Neutrophil (primary cell): ENCODE measurements at regions not wholly inside any gene's neighbourhood (a gene's known extent, or its start where the extent isn't known, plus 50 kb on each side); places are given as distances from the start of the nearest gene placed in this dataset.

Experiments used
- H3K27ac ChIP-seq: fragments of 200-600 bp; sonication (generic); 2 replicates; pipeline ENCODE4 v1.5.1; 2016; ENCODE audit warnings: mild to moderate bottlenecking, moderate library complexity
- H3K27me3 ChIP-seq: fragments of 200-600 bp; sonication (generic); 2 replicates; pipeline ENCODE4 v1.6.0; 2016; ENCODE audit warnings: mild to moderate bottlenecking
- H3K36me3 ChIP-seq: fragments of 200-600 bp; sonication (generic); 2 replicates; pipeline ENCODE4 v1.5.1; 2017
- H3K4me1 ChIP-seq, 2 experiments: fragments of 200-600 bp in 1 of 2; sonication (generic) in 1 of 2; 1 replicate in 1 of 2; 2 replicates in 1 of 2; pipeline versions ENCODE4 v1.5.1 to v1.6.1; 2013 to 2016; ENCODE audit warnings: low read depth in 1 of 2, low read length in 1 of 2, mild to moderate bottlenecking in 1 of 2, moderate library complexity in 1 of 2; ENCODE audit not compliant: control insufficient read depth in 1 of 2, insufficient read depth in 1 of 2
- H3K4me3 ChIP-seq, 2 experiments: fragments of 200-600 bp in 1 of 2; sonication (generic) in 1 of 2; 1 replicate in 1 of 2; 2 replicates in 1 of 2; pipeline ENCODE4 v1.5.1; 2013 to 2016; ENCODE audit warnings: low read depth in 1 of 2, low read length in 1 of 2, mild to moderate bottlenecking in 1 of 2, moderate library complexity in 1 of 2
- H3K9me3 ChIP-seq: fragments of 200-600 bp; sonication (generic); 2 replicates; pipeline ENCODE4 v1.5.1; 2016
- TF ChIP-seq, protein P1 (sequence below): fragments of 200-600 bp; sonication (generic); IDR thresholded peaks from 2 replicates; pipeline ENCODE4 v1.5.1; 2016; ENCODE audit warnings: antibody characterized with exemption

- H3K27ac ChIP-seq: no peak overlapping the region
- H3K36me3 ChIP-seq: no peaks in the 10 kb centered on the region
- no peaks in the 10 kb centered on the region for H3K9me3 ChIP-seq
- no peaks in the 10 kb centered on the region for H3K27me3 ChIP-seq
- TF ChIP-seq, protein P1, sequence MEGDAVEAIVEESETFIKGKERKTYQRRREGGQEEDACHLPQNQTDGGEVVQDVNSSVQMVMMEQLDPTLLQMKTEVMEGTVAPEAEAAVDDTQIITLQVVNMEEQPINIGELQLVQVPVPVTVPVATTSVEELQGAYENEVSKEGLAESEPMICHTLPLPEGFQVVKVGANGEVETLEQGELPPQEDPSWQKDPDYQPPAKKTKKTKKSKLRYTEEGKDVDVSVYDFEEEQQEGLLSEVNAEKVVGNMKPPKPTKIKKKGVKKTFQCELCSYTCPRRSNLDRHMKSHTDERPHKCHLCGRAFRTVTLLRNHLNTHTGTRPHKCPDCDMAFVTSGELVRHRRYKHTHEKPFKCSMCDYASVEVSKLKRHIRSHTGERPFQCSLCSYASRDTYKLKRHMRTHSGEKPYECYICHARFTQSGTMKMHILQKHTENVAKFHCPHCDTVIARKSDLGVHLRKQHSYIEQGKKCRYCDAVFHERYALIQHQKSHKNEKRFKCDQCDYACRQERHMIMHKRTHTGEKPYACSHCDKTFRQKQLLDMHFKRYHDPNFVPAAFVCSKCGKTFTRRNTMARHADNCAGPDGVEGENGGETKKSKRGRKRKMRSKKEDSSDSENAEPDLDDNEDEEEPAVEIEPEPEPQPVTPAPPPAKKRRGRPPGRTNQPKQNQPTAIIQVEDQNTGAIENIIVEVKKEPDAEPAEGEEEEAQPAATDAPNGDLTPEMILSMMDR: no peak
- no peaks in the 10 kb centered on the region for H3K4me1 ChIP-seq
- no peak overlapping the region for H3K4me3 ChIP-seq
Measured at GRCh38 chr3:117734496-117734895, 1024.9 kb downstream of the TUSC7 start.

GRCh38 chr3:117735481-117736101, 1026.0 kb downstream of the TUSC7 start:
- TF ChIP-seq, protein P1: no peak
- H3K36me3 ChIP-seq: no peaks in the 10 kb centered on the region
- no peak overlapping the region for H3K27ac ChIP-seq
- no peaks in the 10 kb centered on the region for H3K27me3 ChIP-seq
- no peak overlapping the region for H3K4me3 ChIP-seq
- no peaks in the 10 kb centered on the region for H3K9me3 ChIP-seq
- H3K4me1 ChIP-seq: no peaks in the 10 kb centered on the region

- H3K4me1 ChIP-seq: no peaks in the 10 kb centered on the region
- H3K27ac ChIP-seq: no peak overlapping the region
- no peaks in the 10 kb centered on the region for H3K36me3 ChIP-seq
- no peaks in the 10 kb centered on the region for H3K9me3 ChIP-seq
- H3K27me3 ChIP-seq: no peaks in the 10 kb centered on the region
- TF ChIP-seq, protein P1: no peak
- H3K4me3 ChIP-seq: no peak overlapping the region
Measured at GRCh38 chr3:117736846-117737245, 1027.3 kb downstream of the TUSC7 start.

DNA sequence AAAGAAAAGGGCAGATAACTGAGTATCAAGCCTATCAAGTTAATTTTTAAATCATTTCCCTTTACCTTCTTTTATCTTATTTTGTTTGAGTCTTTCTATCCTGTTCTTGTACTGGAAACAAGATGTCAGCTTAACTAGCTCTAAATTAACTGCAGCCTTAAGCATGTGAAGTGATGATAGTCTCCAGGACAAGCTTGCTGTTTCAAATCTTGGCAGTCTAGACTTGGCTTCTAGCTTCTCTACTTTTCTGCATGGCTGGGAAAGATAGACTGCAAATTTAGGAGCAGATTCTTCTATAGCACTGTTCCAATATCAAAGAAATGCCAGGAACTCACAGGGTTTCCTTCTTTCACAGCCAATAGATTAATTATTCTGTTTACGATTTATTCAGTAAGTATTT, 1034.4 kb downstream of the TUSC7 start:
- H3K4me1 ChIP-seq: no peaks in the 10 kb centered on the region
- no peak overlapping the region for H3K4me3 ChIP-seq
- no peak overlapping the region for H3K27ac ChIP-seq
- H3K36me3 ChIP-seq: no peaks in the 10 kb centered on the region
- no peaks in the 10 kb centered on the region for H3K9me3 ChIP-seq
- TF ChIP-seq, protein P1: no peak
- no peaks in the 10 kb centered on the region for H3K27me3 ChIP-seq

DNA sequence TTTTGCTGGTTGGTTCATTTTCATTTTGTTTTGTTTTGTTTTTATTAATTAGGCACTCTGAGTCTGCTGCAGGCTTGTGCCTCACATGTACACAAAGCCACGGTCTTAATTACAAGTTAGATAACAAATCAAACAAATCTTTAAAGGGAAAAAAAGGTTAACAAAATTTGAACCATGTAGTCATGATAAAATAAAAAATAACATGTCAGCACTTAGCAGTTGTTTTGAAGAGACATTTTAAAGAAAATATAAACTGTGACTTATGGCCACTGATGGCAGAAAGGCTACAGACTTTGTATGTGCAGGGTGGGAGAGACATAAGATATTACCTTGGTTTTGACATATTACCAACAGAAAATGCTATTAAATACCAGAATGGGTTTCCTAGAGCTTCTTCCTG, 1035.4 kb downstream of the TUSC7 start:
- H3K27me3 ChIP-seq: no peaks in the 10 kb centered on the region
- no peaks in the 10 kb centered on the region for H3K9me3 ChIP-seq
- no peaks in the 10 kb centered on the region for H3K36me3 ChIP-seq
- H3K4me3 ChIP-seq: no peak overlapping the region
- no peaks in the 10 kb centered on the region for H3K4me1 ChIP-seq
- TF ChIP-seq, protein P1: no peak
- no peak overlapping the region for H3K27ac ChIP-seq
